Glutamatergic neuron (in vitro differentiated cells): ENCODE measurements at regions not wholly inside any gene's neighbourhood (a gene's known extent, or its start where the extent isn't known, plus 50 kb on each side); places are given as distances from the start of the nearest gene placed in this dataset.

ENCODE experiments used
- DNase-seq: peaks from one replicate; pipeline ENCODE4 v3.0.0; 2022
- H3K27ac Mint-ChIP-seq: one replicate; pipeline ENCODE4 v1.8.0; 2020; ENCODE audit warnings: mild to moderate bottlenecking, mixed read lengths, inconsistent platforms; ENCODE audit not compliant: unreplicated experiment
- H3K27me3 Mint-ChIP-seq: one replicate; pipeline ENCODE4 v1.8.0; 2020; ENCODE audit warnings: mild to moderate bottlenecking, moderate library complexity, mixed read lengths, inconsistent platforms; ENCODE audit not compliant: unreplicated experiment
- H3K36me3 Mint-ChIP-seq: one replicate; pipeline ENCODE4 v1.8.0; 2020; ENCODE audit warnings: mild to moderate bottlenecking, mixed read lengths, inconsistent platforms; ENCODE audit not compliant: unreplicated experiment
- H3K4me1 Mint-ChIP-seq: one replicate; pipeline ENCODE4 v1.8.0; 2020; ENCODE audit warnings: mild to moderate bottlenecking, low read depth, mixed read lengths, inconsistent platforms; ENCODE audit not compliant: unreplicated experiment
- H3K4me3 Mint-ChIP-seq: one replicate; pipeline ENCODE4 v1.8.0; 2020; ENCODE audit warnings: mild to moderate bottlenecking, mixed read lengths, inconsistent platforms; ENCODE audit not compliant: unreplicated experiment
- H3K9me3 Mint-ChIP-seq: one replicate; pipeline ENCODE4 v1.8.0; 2020; ENCODE audit warnings: mild to moderate bottlenecking, moderate library complexity, mixed read lengths, inconsistent platforms; ENCODE audit not compliant: unreplicated experiment
- CTCF ChIP-seq: fragments of 200-600 bp; sonication (generic); IDR thresholded peaks from one replicate; pipeline ENCODE4 v1.5.0; 2021; ENCODE audit not compliant: partially characterized antibody, unreplicated experiment

GRCh38 chr7:47666164-47666862, 84.4 kb upstream of the TNS3 start:
- no peaks in the 10 kb centered on the region for H3K9me3 Mint-ChIP-seq
- H3K4me1 Mint-ChIP-seq, result peaks cover 3% of the 10 kb centered on the region
- H3K36me3 Mint-ChIP-seq, result no peaks in the 10 kb centered on the region
- H3K4me3 Mint-ChIP-seq, result no peak overlapping the region
- no peak for DNase-seq
- H3K27me3 Mint-ChIP-seq, result peaks cover 2% of the 10 kb centered on the region
- no peak overlapping the region for H3K27ac Mint-ChIP-seq
- TF ChIP-seq CTCF, result no peak

GRCh38 chr7:47664650-47665195, 82.8 kb upstream of the TNS3 start:
- H3K27ac Mint-ChIP-seq, result no peak overlapping the region
- H3K4me3 Mint-ChIP-seq, result no peak overlapping the region
- no peaks in the 10 kb centered on the region for H3K9me3 Mint-ChIP-seq
- no peak for DNase-seq
- TF ChIP-seq CTCF, result no peak
- H3K36me3 Mint-ChIP-seq, result no peaks in the 10 kb centered on the region
- peaks cover 2% of the 10 kb centered on the region for H3K27me3 Mint-ChIP-seq
- peaks cover 3% of the 10 kb centered on the region for H3K4me1 Mint-ChIP-seq

GRCh38 chr7:47663851-47664250, 81.9 kb upstream of the TNS3 start:
- DNase-seq, result no peak
- Mint-ChIP-seq H3K4me3 (no peak overlapping the region), H3K9me3 (no peaks in the 10 kb centered on the region), H3K27me3 (peaks cover 2% of the 10 kb centered on the region), H3K4me1 (peaks cover 3% of the 10 kb centered on the region), H3K27ac (no peak overlapping the region), H3K36me3 (no peaks in the 10 kb centered on the region)
- no peak for TF ChIP-seq CTCF

- H3K27me3 Mint-ChIP-seq, result peaks cover 2% of the 10 kb centered on the region
- no peak for TF ChIP-seq CTCF
- no peaks in the 10 kb centered on the region for H3K9me3 Mint-ChIP-seq
- H3K4me3 Mint-ChIP-seq, result no peak overlapping the region
- H3K4me1 Mint-ChIP-seq, result peaks cover 3% of the 10 kb centered on the region
- no peak overlapping the region for H3K27ac Mint-ChIP-seq
- no peak for DNase-seq
- no peaks in the 10 kb centered on the region for H3K36me3 Mint-ChIP-seq
These were observed 81.3 kb upstream of the TNS3 start for GRCh38 chr7:47663213-47663612.

GRCh38 chr7:47661051-47661714, 79.3 kb upstream of the TNS3 start:
- peaks cover 3% of the 10 kb centered on the region for H3K27me3 Mint-ChIP-seq
- no peak for DNase-seq
- H3K4me1 Mint-ChIP-seq, result peaks cover 3% of the 10 kb centered on the region
- no peaks in the 10 kb centered on the region for H3K9me3 Mint-ChIP-seq
- no peaks in the 10 kb centered on the region for H3K36me3 Mint-ChIP-seq
- H3K27ac Mint-ChIP-seq, result no peak overlapping the region
- H3K4me3 Mint-ChIP-seq, result no peak overlapping the region
- TF ChIP-seq CTCF, result no peak
